Stomach (tissue), 8 donors: ENCODE measurements at regions not wholly inside any gene's neighbourhood (a gene's known extent, or its start where the extent isn't known, plus 50 kb on each side); places are given as distances from the start of the nearest gene placed in this dataset.

Experiments used
- DNase-seq, 2 donors: peaks; one replicate each; pipeline versions ENCODE4 v3.0.0 to v3.0.0-alpha.2; 2013 to 2019
- H3K27ac ChIP-seq, 5 donors: fragments of 200-600 bp in 4 of 5; sonication (generic) in 4 of 5; one replicate each; pipeline ENCODE4 v1.5.1; 2013 to 2019; ENCODE audit warnings: mild to moderate bottlenecking in 1 of 5, moderate library complexity in 1 of 5
- H3K27me3 ChIP-seq, 3 donors: fragments of 200-600 bp; sonication (generic); one replicate each; pipeline ENCODE4 v1.5.1; 2017 to 2019; ENCODE audit warnings: mixed run types in 1 of 3
- H3K36me3 ChIP-seq, 4 donors: fragments of 200-600 bp; sonication (generic); 1 replicate in 3 of 4; 2 replicates in 1 of 4; pipeline ENCODE4 v1.5.1; 2016 to 2019
- H3K4me1 ChIP-seq, 4 donors: fragments of 200-600 bp; sonication (generic); one replicate each; pipeline ENCODE4 v1.5.1; 2016 to 2019
- H3K4me3 ChIP-seq, 4 donors: fragments of 200-600 bp; sonication (generic) in 3 of 4; one replicate each; pipeline ENCODE4 v1.5.1; 2016 to 2019; ENCODE audit warnings: mild to moderate bottlenecking in 1 of 4
- H3K9me3 ChIP-seq, 4 donors: fragments of 200-600 bp; sonication (generic); one replicate each; pipeline ENCODE4 v1.5.1; 2016 to 2019
- EP300 ChIP-seq: sonication (generic); formaldehyde crosslinking; IDR thresholded peaks from one replicate; pipeline ENCODE4 v1.6.1; 2017; ENCODE audit warnings: antibody characterized with exemption
- POLR2A ChIP-seq, 4 donors: fragments of 450-650 bp; IDR thresholded peaks; one replicate each; pipeline ENCODE4 v1.6.1; 2016; ENCODE audit warnings: antibody characterized with exemption in 4 of 4, control low read depth in 2 of 4, mild to moderate bottlenecking in 1 of 4, moderate library complexity in 1 of 4
- POLR2AphosphoS5 ChIP-seq, 3 donors: sonication (generic); formaldehyde crosslinking; IDR thresholded peaks; one replicate each; pipeline ENCODE4 v1.6.1; 2016; ENCODE audit warnings: antibody characterized with exemption in 3 of 3
- WGBS, 5 donors: extraction: QIAGEN DNeasy Blood & Tissue Kit in 3 of 5; methylation state at CpG; one replicate each; pipeline versions ENCODE4 v1.1.5 to v1.1.7; 2013 to 2018; 5-methylcytosine and 5-hydroxymethylcytosine counted together
- intact Hi-C: fragments of 100-400 bp; cut with DNase I; formaldehyde crosslinking; loops from one replicate; pipeline ENCODE4 v1.15.1; 2023; ENCODE audit warnings: low total_unique reads
- TF ChIP-seq, protein P1 (sequence below), 7 experiments: fragments of 450-650 bp in 4 of 7; fragments of 200-600 bp in 3 of 7; sonication (generic) in 3 of 7; IDR thresholded peaks; one replicate each; pipeline ENCODE4 v1.5.1; 2016 to 2019; ENCODE audit warnings: antibody characterized with exemption in 7 of 7, control low read depth in 2 of 7, mild to moderate bottlenecking in 1 of 7
- donor health status: healthy with polysubstance abuse.
- donor health status: Bipolar disorder and iron deficiency.
- donor health status: healthy.

DNA sequence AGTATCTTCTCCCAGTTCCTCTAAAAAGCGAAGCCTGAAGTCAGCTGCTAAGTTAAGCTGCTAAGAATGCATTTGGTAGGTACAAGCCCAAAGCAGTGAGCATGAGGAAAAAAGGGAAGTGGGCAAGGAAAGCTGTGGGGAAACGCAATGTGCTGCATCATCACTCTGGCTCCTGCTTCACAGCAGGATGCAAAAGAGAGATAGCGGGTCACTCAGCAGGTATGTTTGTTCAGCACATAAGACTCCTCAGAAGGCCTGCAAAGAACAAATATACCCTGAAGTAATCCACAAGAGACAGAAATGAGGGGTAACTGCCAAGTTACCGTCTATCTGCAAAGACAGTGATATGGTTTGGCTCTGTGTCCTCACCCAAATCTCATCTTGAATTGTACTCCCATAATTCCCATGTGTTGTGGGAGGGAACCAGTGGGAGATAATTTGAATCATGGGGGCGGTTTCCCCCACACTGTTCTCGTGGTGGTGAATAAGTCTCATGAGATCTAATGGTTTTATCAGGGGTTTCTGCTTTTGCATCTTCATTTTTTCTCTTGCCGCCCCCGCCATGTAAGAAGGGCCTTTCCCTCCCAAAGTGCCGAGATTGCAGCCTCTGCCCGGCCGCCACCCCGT, 127.4 kb upstream of the EGLN3 start:
- 73 to 80% (median 75%) methylated on average over 12 of the region's 12 CpGs for WGBS, 5 donors
- Histone ChIP-seq H3K4me3 (no peak overlapping the region), H3K4me1 (peaks cover 18 to 35% (median 25%) of the 10 kb centered on the region in 4 donors), H3K36me3 (no peaks in the 10 kb centered on the region), H3K9me3 (no peaks in the 10 kb centered on the region), H3K27ac (no peak overlapping the region), H3K27me3 (no peaks in the 10 kb centered on the region)
- TF ChIP-seq, protein P1, sequence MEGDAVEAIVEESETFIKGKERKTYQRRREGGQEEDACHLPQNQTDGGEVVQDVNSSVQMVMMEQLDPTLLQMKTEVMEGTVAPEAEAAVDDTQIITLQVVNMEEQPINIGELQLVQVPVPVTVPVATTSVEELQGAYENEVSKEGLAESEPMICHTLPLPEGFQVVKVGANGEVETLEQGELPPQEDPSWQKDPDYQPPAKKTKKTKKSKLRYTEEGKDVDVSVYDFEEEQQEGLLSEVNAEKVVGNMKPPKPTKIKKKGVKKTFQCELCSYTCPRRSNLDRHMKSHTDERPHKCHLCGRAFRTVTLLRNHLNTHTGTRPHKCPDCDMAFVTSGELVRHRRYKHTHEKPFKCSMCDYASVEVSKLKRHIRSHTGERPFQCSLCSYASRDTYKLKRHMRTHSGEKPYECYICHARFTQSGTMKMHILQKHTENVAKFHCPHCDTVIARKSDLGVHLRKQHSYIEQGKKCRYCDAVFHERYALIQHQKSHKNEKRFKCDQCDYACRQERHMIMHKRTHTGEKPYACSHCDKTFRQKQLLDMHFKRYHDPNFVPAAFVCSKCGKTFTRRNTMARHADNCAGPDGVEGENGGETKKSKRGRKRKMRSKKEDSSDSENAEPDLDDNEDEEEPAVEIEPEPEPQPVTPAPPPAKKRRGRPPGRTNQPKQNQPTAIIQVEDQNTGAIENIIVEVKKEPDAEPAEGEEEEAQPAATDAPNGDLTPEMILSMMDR (IDR thresholded peaks at IDR 0.05): no peak
- TF ChIP-seq POLR2AphosphoS5 (IDR thresholded peaks at IDR 0.05): peak in 1 of 3 donors; percentile 4
- intact Hi-C loops: no loop called here
- DNase-seq: peak in 1 of 2 donors; percentile 39

DNA sequence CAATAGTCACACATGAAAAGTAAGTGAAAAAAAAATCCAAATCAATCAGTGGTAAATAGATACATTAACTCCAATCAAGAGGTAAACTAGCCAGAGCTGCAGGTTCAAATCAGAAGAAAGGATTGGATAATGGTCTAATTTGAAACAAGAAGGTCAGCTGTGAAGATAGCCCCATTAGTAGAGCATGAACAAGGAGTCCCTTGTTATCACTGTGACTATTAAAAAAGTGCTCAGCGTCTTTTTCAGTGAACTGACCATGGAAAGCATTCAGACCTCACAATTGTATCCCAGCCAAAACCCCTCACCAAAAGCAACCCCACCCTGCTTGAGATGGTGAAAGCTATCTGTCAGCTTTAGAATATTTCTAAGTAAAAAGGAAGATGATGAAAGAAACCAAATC, 125.0 kb upstream of the EGLN3 start:
- H3K36me3 ChIP-seq: no peaks in the 10 kb centered on the region
- no peak for TF ChIP-seq EP300
- TF ChIP-seq POLR2AphosphoS5 (IDR thresholded peaks at IDR 0.05): no peak
- TF ChIP-seq POLR2A (IDR thresholded peaks at IDR 0.05): no peak
- TF ChIP-seq, protein P1 (IDR thresholded peaks at IDR 0.05): no peak
- intact Hi-C loops: no loop called here
- H3K27ac ChIP-seq: no peak overlapping the region
- 47 to 73% (median 52%) methylated on average over 1 of the region's 1 CpG for WGBS, 5 donors
- peaks cover 0 to 7% (median 0%) of the 10 kb centered on the region in 4 donors for H3K9me3 ChIP-seq
- H3K4me3 ChIP-seq: no peak overlapping the region
- H3K4me1 ChIP-seq: peaks cover 0 to 12% (median 7%) of the 10 kb centered on the region in 4 donors
- no peak for DNase-seq
- H3K27me3 ChIP-seq: no peaks in the 10 kb centered on the region

DNA sequence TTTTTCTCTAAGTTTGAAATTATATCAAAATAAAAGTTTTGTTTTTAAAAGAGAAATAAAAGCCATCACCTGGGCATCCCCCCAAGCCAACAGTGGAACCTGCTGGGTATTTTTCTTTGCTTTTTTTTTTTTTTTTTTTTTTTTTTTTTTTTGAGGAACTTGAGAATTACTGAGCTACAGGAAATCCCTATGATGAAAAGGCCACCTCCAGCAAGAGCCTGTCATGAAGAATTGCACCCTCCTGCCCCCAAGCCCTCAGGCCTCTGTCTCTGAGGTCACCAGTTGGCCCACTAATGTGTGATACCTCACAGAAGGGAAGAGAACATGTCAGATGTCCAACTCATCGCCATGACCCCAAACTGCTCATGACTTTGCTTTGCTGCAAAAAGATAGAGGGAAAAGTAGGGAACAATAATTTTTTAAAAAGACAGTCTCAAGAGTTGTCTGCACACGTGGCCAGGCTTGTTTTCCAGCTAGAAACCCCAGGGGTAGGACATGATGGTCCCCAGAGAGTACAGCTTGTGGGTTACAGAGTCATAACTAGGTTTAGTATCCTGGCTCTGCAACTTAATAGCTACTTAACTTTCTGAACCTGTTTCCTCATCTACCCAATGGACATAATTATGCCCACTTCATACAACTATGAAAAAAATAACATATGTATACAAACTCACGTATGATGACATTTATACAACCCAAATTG, 124.3 kb upstream of the EGLN3 start:
- 55 to 75% (median 68%) methylated on average over 3 of the region's 3 CpGs for WGBS, 5 donors
- no peak for DNase-seq
- peaks cover 0 to 7% (median 0%) of the 10 kb centered on the region in 4 donors for H3K9me3 ChIP-seq
- no peak for TF ChIP-seq POLR2AphosphoS5 (IDR thresholded peaks at IDR 0.05)
- TF ChIP-seq POLR2A (IDR thresholded peaks at IDR 0.05): no peak
- no peak overlapping the region for H3K27ac ChIP-seq
- no peaks in the 10 kb centered on the region for H3K27me3 ChIP-seq
- no peak overlapping the region for H3K4me3 ChIP-seq
- peaks cover 0 to 8% (median 2%) of the 10 kb centered on the region in 4 donors for H3K4me1 ChIP-seq
- no peaks in the 10 kb centered on the region for H3K36me3 ChIP-seq
- intact Hi-C loops: no loop called here

- H3K27me3 ChIP-seq: no peaks in the 10 kb centered on the region
- WGBS, 5 donors: 83 to 93% (median 88%) methylated on average over 1 of the region's 1 CpG
- intact Hi-C loops: no loop called here
- DNase-seq: no peak
- H3K27ac ChIP-seq: no peak overlapping the region
- peaks cover 0 to 7% (median 0%) of the 10 kb centered on the region in 4 donors for H3K9me3 ChIP-seq
- H3K4me3 ChIP-seq: no peak overlapping the region
- TF ChIP-seq POLR2A (IDR thresholded peaks at IDR 0.05) (no peak), EP300 (no peak)
- TF ChIP-seq, protein P1 (IDR thresholded peaks at IDR 0.05): no peak
- H3K36me3 ChIP-seq: no peaks in the 10 kb centered on the region
- H3K4me1 ChIP-seq: peaks cover 0 to 3% (median 0%) of the 10 kb centered on the region in 4 donors
Measured at GRCh38 chr14:34072921-34073320, 122.0 kb upstream of the EGLN3 start.

DNA sequence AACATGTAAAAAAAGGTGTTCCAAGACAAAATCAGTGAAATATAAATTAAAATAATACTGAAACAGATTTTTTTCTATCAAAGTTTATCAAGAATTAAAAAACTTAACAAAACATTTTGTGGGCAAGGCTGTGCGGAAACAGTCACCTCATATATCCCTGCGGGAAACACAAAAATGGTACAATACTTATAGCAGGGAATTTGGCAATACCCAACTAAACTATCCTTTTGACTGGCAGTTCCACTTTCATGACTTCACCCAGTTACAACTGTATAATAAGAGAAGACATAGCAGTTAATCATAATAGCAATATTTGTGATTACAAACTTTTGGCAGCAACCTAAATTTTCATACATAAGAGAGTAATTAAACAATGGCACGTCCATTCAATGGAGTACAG, 121.5 kb upstream of the EGLN3 start:
- no peak overlapping the region for H3K4me3 ChIP-seq
- TF ChIP-seq POLR2A (IDR thresholded peaks at IDR 0.05) (no peak), EP300 (no peak), POLR2AphosphoS5 (IDR thresholded peaks at IDR 0.05) (no peak)
- TF ChIP-seq, protein P1 (IDR thresholded peaks at IDR 0.05): no peak
- H3K27ac ChIP-seq: no peak overlapping the region
- no peak for DNase-seq
- 77 to 97% (median 96%) methylated on average over 3 of the region's 3 CpGs for WGBS, 5 donors
- no peaks in the 10 kb centered on the region for H3K4me1 ChIP-seq
- no peaks in the 10 kb centered on the region for H3K27me3 ChIP-seq
- intact Hi-C loops: no loop called here
- H3K36me3 ChIP-seq: no peaks in the 10 kb centered on the region
- H3K9me3 ChIP-seq: peaks cover 0 to 7% (median 0%) of the 10 kb centered on the region in 4 donors
